HG03442 (cell line): ENCODE measurements at regions not wholly inside any gene's neighbourhood (a gene's known extent, or its start where the extent isn't known, plus 50 kb on each side); places are given as distances from the start of the nearest gene placed in this dataset.
"Not testable (repeated sequence)": the region's sequence is repeated elsewhere in the genome, so short reads cannot be mapped to it uniquely, and the experiment has no call there.

Experiments used
- ATAC-seq: cut with Tn5 transposase; IDR thresholded peaks from one replicate; pipeline ENCODE4 v1.9.1; 2021; ENCODE audit warnings: mild to moderate bottlenecking, moderate library complexity; ENCODE audit not compliant: unreplicated experiment

DNA sequence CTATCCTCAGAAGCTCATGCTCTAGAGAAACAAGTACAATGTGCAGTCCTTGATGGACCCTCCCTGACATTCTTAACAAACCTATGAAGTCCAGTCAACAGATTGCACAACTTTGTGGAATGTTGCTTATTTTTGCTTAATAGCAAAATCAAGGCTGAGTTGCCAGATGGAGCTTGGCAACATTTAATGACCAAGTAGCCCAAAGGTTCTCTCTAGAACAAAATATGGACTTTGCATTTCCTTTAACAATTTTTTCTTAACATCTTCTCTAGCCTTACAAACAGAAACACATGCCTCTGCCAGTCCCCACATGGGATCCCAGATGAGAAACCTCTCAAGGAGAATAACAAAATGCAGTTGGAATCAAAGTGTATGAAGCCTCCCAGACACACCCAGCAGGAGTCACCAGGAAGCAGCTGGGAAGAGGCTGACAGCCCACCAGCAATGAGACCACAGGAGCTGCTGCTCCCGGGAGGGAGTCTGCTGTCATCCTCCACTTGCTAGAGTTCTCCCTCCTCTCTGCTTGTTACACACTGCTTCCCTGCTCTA is 422.5 kb upstream of the CDIN1 start:
- ATAC-seq, result no peak

DNA sequence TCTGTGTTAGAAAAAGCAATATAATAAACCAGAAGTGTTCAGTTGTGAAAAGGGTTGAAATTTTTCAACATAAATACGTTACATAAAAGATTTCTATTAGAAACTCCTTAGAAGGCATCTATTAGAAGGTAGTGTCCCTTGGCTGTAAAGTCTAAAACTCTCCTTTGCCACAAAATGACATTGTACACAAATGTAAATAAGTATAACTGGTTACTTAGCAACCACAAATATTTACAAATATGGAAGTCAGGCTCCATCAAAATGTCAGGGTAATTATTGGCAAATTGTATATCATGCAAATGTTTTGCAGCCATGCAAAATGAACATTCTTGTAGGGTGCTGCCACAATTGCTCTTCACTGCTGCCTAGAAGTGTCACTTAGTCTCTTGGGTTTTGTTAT is 419.1 kb upstream of the CDIN1 start:
- ATAC-seq, result no peak

DNA sequence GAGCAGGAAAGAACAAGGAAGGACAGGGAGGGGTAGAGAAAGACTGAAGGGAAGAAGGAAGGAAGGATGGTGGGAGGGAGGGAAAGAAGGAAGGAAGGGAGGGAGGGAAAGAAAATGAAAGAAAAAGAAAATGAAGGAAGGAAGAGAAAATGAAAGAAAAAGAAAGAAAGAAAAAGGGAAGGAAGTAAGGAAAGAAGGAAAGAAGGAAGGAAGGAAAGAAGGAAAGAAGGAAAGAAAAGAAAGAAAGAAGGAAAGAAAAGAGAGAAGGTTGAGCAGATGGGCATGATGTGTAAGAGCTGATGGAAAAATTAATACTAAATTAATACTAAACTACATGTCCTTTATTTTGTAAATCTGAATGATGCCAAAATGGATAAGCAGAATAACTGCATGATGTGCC is 418.3 kb upstream of the CDIN1 start:
- ATAC-seq, result no peak

DNA sequence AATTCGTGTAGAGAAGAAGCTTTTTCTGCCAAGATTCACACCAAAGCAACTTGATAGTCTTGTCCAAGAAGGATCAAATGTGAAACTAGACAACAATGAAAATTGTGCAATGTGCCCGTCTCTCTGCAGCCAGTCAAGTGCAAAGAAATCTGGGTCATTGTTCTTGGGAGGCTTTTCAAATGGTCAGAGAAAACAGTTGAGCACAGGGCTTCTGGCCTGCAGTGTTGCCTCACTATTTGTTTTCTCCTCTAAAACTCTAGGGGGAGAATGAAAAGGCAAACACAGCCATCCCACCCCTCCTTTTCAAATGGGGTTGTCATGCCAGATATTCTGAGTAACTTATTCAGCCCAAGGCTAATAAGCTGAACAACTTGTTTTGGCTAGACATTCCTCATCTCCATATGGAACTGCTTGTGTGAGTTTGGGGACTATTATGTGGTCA is 417.6 kb upstream of the CDIN1 start:
- ATAC-seq, result no peak

DNA sequence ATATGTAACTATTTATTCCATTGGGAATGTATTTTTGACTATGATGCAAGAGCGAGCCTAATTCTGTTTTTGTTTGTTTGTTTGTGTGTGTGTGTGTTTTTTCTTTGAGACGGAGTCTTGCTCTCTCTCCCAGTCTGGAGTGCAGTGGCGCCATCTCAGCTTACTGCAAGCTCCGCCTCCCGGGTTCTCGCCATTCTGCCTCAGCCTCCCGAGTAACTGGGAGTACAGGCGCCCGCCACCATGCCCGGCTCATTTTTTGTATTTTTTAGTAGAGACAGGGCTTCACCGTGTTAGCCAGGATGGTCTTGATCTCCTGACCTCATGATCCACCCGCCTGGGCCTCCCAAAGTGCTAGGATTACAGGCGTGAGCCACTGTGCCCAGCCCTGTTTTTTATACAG is 415.4 kb upstream of the CDIN1 start:
- not testable (repeated sequence) for ATAC-seq

DNA sequence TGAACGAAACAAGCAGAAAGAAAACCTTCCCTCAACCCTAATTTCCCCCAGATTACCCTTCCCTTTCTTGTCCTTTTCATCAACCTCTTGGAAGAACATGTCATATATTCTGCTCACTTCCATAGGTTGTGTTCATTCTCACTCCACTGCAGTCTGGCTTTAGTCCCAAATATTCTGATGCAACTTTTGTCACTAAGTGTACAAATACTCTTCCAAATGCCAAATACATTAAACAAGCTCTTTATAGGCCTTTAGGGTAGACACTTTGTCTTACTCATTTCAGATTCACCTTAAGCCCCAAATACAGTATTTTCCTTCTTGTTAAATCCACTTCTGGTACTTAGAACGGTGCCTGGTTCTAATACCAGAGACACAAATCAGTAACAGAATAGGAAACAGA is 406.5 kb upstream of the CDIN1 start:
- ATAC-seq, result no peak

DNA sequence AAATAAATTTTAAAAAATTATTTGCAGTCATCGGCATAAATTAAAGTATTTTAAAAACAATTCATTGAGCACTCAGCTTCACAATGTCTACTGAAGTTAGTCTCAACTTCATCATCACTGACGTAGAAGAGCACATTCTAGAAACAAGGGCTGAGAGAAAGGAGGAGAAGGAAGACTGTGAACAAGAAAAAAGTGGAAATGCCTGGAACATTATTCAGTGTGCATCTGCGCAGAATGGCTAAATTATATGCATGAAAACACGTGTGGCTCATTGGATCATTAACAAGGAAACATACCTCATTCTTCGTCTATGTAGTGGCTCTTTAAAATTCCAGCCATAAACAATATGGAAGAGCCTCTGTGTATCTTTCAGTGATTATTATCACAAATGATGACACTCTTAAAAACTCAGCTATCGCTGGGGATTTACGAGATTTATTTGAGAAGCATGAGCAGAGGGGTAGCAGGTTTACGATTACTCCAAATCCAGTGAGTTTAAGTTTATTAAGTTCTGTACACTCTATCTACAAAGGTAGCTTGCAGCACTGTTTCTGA is 404.2 kb upstream of the CDIN1 start:
- ATAC-seq, result no peak

DNA sequence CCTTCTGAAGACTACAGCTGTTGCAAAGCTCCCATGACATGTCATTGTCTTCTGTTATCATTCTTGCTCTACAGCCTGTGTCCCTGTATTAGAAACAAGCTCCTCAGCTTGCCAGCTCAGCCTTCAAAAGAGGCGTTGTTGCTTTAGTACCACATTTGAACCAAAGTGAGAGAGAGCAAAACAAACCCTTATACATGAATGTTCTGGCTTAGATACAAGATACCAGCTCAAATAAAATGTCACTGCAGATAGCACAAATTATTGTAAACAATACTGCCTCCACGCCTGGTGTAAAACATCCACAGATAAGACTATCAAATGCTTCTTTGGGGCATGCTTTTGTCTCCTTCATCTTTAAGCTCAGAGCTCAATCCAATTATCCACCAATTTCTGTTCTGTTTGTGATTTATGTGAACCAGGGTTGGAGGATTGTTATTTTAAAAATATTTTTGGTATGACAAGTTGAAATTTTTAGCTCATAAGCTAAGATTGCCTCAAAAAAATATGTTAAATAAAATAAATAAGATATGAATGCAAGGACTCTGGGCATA is 403.6 kb upstream of the CDIN1 start:
- no peak for ATAC-seq

DNA sequence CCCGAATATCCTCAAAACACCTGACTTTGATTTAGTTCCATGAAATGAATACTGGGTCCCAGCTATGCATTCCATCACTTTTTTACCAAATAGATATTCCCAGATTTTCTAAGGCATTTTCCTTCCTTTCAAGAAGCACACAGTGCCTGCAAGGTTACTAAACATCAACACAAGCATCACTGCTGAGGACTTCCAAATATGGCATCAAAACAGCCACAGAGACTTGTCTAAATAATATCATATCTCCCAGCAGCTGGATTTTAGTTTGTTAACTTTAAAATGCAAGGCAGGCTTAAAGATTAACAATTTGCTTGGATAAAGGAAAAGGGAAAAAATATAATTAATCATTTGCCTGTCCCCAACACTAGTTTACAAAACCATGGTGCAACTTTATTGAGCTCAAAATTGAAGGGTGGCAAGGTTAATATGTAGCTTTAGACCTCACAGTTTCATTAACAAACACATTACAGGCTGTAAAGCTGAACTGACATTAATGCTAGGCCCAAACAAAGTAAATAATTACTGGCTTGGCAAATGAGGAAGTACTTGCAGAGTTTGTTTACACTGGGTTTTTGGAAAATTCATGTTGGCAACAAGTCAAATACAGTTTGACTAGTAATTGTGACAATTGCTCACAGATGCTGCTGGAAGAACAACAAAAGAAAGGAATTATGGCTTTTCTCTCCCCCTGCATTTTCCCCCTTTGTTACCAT is 401.7 kb upstream of the CDIN1 start:
- no peak for ATAC-seq

DNA sequence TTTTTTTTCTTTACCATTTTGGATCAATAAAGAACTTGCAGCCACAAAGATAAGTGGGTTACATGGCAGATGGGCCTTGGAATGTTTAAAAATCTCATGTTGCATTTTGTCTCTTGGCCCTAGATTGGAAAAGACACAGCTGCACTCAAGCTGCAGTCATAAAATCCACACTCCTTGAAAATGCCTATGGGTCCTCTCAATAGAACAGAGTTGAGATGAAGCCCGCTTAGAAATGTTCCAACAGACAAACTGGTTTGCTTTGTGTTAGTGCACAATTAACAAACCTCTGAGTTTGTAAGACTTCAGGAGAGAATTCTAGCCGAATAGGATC is 401.2 kb upstream of the CDIN1 start:
- ATAC-seq, result no peak

DNA sequence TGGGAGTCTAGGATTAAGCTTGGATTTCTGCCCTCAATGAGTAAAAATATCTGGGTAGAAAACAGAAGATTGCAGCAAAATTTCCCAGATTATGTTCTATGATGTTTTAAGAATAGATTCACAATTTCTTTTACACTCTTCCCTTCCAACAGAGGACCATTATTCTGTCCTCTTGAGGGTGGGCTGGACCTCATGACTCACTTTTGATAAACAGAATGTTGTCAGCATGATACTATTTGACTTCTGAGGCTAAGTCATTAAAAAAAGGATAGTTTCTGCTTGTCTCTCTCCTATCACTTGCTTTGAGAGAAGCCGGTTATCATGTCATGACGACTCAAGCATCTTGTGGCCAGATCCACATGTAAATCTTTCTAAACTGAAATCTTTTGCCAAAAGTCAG is 396.2 kb upstream of the CDIN1 start:
- ATAC-seq, result no peak

DNA sequence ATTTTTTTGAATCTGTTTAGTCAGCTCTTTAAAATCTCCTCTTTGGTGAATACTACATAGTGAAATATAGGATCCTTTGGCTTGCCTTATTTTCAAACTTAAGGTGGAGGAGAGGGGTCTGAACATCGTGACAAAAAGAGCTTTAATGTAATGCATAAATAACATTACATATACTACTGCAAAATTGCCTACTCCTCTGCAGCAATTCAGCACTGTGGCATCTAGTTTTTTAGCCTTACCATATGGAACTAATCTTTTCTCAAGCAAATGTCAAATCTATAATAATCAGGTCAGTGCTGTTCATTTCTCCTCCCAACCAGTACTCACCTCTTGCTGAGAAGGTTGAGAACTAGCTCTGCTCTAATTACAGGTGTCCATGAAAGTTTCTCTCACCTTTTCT is 394.0 kb upstream of the CDIN1 start:
- ATAC-seq, result no peak

DNA sequence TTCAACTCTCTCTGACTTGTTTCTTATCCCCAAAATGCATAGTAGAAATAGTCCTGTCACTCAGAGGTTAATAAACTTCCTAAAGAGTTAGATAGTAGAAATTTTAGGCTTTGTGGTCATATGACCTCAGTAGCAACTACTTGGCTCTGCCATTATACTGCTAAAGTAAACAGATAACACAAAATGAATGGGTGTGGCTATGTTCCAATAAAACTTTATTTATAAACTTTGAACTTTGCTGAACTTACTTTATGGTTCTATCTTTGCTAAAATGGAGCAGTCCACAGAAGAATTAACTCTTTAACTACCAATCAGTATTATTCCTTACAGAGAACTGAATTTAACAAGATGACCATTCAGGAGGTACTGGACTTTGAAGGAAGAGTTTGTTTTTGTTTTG is 393.6 kb upstream of the CDIN1 start:
- no peak for ATAC-seq

DNA sequence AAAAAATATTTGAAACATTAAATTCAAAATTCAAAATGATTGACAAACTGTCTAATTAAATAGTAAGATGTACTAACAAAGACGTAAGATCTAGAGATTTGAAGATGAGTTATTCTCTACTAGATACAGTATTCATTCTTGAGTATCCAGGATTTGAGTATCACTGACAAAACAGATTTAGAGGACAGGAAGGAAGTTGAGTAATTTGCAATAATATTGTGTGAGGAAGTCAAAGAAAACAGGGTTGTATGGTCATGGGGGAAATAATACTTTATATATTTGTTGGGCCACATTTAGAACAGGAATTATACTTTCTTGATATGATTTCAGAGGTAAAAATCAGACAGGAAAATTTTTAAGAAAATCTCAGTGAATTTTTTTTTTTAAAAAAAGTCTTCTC is 393.1 kb upstream of the CDIN1 start:
- no peak for ATAC-seq

DNA sequence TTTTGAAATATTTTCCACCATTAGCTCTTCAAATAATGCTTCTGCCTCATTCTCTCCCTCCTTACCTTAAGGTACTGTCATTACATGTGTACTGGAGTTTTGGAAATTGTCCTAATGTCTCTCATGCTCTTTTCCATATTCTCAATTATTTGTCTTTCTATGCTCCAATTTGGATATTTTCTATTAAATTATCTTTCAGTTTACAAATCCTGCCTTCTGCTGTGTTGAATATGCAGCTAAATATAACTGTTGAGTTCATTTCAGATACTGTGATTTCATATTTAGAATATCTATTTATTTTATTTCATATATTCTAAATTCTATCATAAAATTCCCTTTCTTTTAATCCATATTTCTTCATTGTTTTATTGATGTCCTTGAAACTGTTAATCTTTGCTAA is 388.0 kb upstream of the CDIN1 start:
- ATAC-seq, result no peak

DNA sequence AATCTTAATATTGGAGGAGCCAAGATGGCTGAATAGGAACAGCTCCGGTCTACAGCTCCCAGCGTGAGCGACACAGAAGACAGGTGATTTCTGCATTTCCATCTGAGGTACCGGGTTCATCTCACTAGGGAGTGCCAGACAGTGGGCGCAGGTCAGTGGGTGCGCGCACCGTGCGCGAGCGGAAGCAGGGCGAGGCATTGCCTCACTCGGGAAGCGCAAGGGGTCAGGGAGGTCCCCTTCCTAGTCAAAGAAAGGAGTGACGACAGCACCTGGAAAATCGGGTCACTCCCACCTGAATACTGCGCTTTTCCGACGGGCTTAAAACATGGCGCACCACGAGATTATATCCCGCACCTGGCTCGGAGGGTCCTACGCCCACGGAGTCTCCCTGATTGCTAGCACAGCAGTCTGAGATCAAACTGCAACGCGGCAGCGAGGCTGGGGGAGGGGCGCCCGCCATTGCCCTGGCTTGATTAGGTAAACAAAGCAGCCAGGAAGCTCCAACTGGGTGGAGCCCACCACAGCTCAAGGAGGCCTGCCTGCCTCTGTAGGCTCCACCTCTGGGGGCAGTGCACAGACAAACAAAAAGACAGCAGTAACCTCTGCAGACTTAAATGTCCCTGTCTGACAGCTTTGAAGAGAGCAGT is 383.9 kb upstream of the CDIN1 start:
- not testable (repeated sequence) for ATAC-seq

DNA sequence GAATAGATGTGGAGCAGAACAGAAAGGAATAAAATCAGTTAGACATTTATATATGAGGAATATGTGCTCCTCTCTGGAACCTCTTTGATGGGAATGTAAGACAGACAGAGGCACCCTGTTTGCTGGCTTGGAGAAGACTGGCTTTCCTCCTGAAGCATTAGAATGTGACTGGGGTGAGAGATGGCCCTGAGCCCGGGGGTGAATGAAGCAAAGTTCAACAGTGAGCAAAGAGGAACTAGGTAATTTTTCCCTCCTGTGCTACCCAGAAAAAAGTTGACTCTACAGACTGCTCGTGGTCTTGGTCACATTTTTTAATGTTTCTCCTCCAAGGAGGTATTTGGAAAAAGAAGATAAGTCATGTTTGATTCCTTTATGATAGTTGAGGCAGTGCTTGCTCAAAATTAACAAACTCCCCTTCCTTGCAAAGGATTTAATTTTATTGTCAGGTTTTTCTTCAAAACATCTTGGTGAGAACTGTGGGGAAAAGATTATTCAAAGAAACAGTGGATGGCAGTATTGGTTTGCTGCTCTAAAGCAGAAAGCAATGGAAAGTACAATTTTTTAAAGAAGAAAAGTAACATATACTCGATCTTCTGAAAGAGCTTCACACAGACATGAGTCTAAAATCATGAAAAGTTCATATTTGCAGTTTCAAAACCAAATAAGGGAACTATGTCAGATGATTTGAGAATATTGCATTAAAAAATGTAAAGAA is 370.4 kb upstream of the CDIN1 start:
- ATAC-seq, result no peak

DNA sequence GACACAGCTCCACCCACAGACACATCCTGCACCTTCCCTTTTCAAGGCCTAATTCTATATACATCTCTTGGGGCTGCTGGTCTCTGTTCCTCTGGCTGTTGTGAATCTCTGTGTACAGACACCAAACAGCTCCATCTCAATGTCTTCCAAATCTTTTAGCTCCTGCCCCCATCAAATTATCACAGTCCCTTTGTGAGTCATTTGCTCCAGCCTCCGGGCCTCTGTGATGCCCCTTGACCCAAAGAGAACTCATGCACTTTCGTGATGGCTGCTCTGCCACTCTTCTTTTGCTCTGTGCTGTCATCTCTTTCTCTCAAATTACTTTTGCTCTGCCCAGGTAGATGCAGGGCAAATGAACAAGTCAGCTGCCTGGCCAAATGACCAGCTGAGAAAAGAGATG is 369.0 kb upstream of the CDIN1 start:
- ATAC-seq, result no peak

DNA sequence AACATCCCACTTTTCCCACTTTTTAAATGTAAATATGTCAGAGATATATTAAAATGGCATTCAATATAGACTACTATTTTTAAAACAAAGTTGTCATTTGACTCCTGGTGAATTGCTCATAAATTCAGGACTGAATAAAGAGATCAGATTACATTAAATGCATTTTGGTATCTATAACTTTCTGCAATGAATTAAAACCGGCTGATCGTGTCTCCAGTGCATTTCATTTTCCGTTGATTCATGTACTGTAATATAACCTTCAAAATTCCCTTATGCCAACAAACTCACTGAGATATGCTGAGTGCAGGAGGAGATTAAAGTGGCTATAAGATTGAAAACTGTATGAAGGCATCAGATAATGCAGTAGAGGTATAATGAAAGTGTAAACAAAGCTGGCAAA is 361.1 kb upstream of the CDIN1 start:
- ATAC-seq, result no peak

DNA sequence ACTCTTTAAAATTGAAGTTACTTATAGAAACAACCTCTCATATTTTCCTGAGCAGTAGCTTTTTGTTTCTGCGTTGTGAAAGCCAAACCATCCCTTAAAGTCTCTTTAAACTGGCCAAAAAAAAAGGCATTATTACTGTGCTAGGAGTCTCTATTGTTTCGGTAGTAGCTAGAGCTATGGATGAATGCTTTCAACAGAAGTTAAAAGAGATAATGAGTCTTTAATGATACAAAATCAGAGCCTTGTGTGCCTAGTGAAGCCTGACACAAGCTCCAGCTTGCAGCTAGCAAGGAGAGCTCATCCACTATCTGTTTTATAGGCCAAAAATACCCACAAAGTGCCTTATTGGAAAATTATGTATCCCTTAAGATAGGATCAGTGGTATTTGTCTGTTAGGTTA is 360.4 kb upstream of the CDIN1 start:
- no peak for ATAC-seq

DNA sequence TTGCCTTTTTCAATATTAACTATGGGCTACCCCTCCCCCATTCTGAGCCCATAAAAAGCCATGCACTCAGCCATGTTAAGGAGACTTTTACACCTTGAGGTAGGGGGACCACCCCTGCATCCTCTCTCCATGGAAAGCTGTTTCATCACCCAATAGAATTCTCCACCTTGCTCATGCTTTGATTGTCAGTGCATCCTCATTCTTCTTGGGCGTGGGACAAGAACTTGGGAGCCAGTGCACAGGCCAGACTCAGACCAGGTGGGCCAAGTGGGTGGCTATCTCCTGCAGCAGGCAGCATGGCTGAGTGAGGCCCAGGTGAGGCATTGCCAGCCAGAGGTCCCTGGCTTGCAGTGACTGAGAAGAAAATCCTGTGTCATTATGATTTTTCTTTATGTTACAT is 357.4 kb upstream of the CDIN1 start:
- no peak for ATAC-seq
